ENCODE measurements at regions not wholly inside any gene's neighbourhood (a gene's known extent, or its start where the extent isn't known, plus 50 kb on each side); places are given as distances from the start of the nearest gene placed in this dataset.

DNA sequence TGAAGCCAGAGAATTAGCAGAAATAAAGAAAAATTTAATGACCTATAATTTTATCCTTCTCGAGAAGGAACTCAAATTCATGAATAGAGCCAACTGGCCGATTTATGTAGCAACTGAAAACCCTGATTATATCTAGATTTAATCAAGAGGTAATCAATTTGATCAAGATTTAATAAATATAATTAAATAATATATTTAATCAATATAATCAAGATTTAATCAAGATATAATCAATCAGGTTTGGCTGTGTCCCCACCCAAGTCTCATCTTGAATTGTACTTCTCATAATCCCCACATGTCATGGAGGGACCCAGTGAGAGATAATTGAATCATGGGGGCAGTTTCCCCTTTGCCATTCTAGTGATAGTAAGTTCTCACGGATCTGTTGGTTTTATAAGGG is 181.2 kb upstream of the CDIN1 start:
- no TSS peak for BruUV-seq (replicated peaks)
- H3K27ac ChIP-seq (ENCODE audit: control insufficient read depth, insufficient read depth), result no peak overlapping the region
- no peaks in the 10 kb centered on the region for H4K20me1 ChIP-seq (ENCODE audit: control insufficient read depth, insufficient read depth)
- no peak overlapping the region for H3K4me2 ChIP-seq (ENCODE audit: control insufficient read depth, insufficient read depth)
- H3K4me1 ChIP-seq (ENCODE audit: control insufficient read depth, insufficient read depth, low read length), result no peaks in the 10 kb centered on the region
- no peak overlapping the region for H2AFZ ChIP-seq (ENCODE audit: control insufficient read depth, low read depth, low read length)
- no peak overlapping the region for H3K9ac ChIP-seq (ENCODE audit: control insufficient read depth, insufficient read depth, low read length)
- H3K27me3 ChIP-seq (replicated peaks in 1 of 2; ENCODE audit: control insufficient read depth in 2 of 2, insufficient read depth in 2 of 2, low read length in 1 of 2), result no peaks in the 10 kb centered on the region
- no peak for ATAC-seq
- no peak overlapping the region for H3K4me3 ChIP-seq
- intact Hi-C loops (cut with micrococcal nuclease; ENCODE audit: unreplicated experiment), result no loop called here
- ChIA-PET CTCF (no interaction called here), POLR2A (no interaction called here), SMC1A (ENCODE audit: uncharacterized antibody, unreplicated experiment) (interaction anchor here (1.0 kb wide), 1 partner anchor 8 kb away, joined by 3 read pairs; no protein-coding TSS in a partner anchor), RAD21 (ENCODE audit: unreplicated experiment) (no interaction called here)
- in situ Hi-C loops (cut with MboI), result no loop called here
- H3K36me3 ChIP-seq (ENCODE audit: control insufficient read depth in 2 of 2, insufficient read depth in 2 of 2, low read length in 1 of 2), result no peaks in the 10 kb centered on the region
- TF ChIP-seq ZBED1 (IDR thresholded peaks at IDR 0.05; ENCODE audit: borderline replicate concordance) (no peak), MXI1 (IDR thresholded peaks at IDR 0.05; ENCODE audit: low read depth, low read length) (no peak), NFYA (IDR thresholded peaks at IDR 0.05; ENCODE audit: borderline replicate concordance, low read depth, low read length) (no peak), ZNF622 (IDR thresholded peaks at IDR 0.05) (no peak), HDAC6 (IDR thresholded peaks at IDR 0.05; ENCODE audit: unreplicated experiment) (no peak), ETV6 (conservative IDR thresholded peaks at IDR 0.05 in 1 of 2, IDR thresholded peaks at IDR 0.05 in 1 of 2; ENCODE audit: borderline replicate concordance in 1 of 2, low read depth in 1 of 2) (no peak), EZH2 (IDR thresholded peaks at IDR 0.05; ENCODE audit: borderline replicate concordance, control insufficient read depth, low read depth, low read length) (no peak), IKZF2 (IDR thresholded peaks at IDR 0.05) (no peak), ZZZ3 (IDR thresholded peaks at IDR 0.05; ENCODE audit: control insufficient read depth, insufficient read length, low read depth) (no peak), IRF4 (IDR thresholded peaks at IDR 0.05; ENCODE audit: low read depth, low read length) (no peak), RUNX3 (IDR thresholded peaks at IDR 0.05; ENCODE audit: low read length) (no peak), SREBF1 (IDR thresholded peaks at IDR 0.05; ENCODE audit: low read length) (no peak), SREBF2 (IDR thresholded peaks at IDR 0.05; ENCODE audit: low read length) (no peak)
- TF ChIP-seq, protein P1, sequence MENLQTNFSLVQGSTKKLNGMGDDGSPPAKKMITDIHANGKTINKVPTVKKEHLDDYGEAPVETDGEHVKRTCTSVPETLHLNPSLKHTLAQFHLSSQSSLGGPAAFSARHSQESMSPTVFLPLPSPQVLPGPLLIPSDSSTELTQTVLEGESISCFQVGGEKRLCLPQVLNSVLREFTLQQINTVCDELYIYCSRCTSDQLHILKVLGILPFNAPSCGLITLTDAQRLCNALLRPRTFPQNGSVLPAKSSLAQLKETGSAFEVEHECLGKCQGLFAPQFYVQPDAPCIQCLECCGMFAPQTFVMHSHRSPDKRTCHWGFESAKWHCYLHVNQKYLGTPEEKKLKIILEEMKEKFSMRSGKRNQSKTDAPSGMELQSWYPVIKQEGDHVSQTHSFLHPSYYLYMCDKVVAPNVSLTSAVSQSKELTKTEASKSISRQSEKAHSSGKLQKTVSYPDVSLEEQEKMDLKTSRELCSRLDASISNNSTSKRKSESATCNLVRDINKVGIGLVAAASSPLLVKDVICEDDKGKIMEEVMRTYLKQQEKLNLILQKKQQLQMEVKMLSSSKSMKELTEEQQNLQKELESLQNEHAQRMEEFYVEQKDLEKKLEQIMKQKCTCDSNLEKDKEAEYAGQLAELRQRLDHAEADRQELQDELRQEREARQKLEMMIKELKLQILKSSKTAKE (IDR thresholded peaks at IDR 0.05; ENCODE audit: low read depth, poor library complexity, severe bottlenecking), result no peak
- TF ChIP-seq, protein P2, sequence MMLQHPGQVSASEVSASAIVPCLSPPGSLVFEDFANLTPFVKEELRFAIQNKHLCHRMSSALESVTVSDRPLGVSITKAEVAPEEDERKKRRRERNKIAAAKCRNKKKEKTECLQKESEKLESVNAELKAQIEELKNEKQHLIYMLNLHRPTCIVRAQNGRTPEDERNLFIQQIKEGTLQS (IDR thresholded peaks at IDR 0.05; ENCODE audit: borderline replicate concordance, extremely low read depth, low read depth, low read length), result no peak
- TF ChIP-seq, protein P3, sequence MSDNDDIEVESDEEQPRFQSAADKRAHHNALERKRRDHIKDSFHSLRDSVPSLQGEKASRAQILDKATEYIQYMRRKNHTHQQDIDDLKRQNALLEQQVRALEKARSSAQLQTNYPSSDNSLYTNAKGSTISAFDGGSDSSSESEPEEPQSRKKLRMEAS (IDR thresholded peaks at IDR 0.05; ENCODE audit: low read depth, low read length), result no peak
- FAIRE-seq, result no peak
- H3K79me2 ChIP-seq (ENCODE audit: control insufficient read depth, insufficient read depth, low read length), result no peaks in the 10 kb centered on the region
- no peak for DNase-seq (ENCODE audit: low read depth, low spot score)
- no peaks in the 10 kb centered on the region for H3K9me3 ChIP-seq (replicated peaks; ENCODE audit: control insufficient read depth, insufficient read depth, low read length)
- 17% methylated on average over 3 of the region's 3 CpGs for WGBS (ENCODE audit: insufficient coverage, insufficient replicate concordance, low lambda C conversion rate, missing lambda C conversion rate)

All from GM12878 (cell line).